Muscle of arm (tissue), 1 donor: ENCODE measurements at regions not wholly inside any gene's neighbourhood (a gene's known extent, or its start where the extent isn't known, plus 50 kb on each side); places are given as distances from the start of the nearest gene placed in this dataset.

Experiments used
- DNase-seq: peaks from one replicate; pipeline ENCODE4 v3.0.0-alpha.2; 2013

DNA sequence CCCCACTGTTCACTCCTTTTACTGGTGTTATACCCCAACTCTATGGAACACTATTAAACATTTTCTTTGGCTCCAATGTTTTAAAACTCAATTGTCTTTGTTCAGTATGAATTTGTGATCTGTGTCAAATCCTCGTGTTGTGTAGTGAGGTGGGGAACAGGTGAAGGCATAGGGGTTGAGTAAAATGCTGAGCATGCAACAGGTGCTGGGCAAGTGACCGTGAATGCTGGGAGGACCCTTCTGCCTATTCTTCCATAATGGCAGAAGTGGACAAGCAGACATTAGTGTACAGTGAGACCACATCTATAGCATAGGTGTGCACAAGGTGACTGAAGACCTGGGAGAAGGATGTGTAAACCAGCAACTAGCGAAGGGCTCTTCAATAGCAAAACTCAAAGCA lies 1188.0 kb downstream of the UQCRFS1 start:
- no peak for DNase-seq

GRCh38 chr19:28023064-28023463 lies 1189.9 kb downstream of the UQCRFS1 start:
- no peak for DNase-seq

GRCh38 chr19:28022506-28022905 lies 1190.4 kb downstream of the UQCRFS1 start:
- DNase-seq, result no peak

DNA sequence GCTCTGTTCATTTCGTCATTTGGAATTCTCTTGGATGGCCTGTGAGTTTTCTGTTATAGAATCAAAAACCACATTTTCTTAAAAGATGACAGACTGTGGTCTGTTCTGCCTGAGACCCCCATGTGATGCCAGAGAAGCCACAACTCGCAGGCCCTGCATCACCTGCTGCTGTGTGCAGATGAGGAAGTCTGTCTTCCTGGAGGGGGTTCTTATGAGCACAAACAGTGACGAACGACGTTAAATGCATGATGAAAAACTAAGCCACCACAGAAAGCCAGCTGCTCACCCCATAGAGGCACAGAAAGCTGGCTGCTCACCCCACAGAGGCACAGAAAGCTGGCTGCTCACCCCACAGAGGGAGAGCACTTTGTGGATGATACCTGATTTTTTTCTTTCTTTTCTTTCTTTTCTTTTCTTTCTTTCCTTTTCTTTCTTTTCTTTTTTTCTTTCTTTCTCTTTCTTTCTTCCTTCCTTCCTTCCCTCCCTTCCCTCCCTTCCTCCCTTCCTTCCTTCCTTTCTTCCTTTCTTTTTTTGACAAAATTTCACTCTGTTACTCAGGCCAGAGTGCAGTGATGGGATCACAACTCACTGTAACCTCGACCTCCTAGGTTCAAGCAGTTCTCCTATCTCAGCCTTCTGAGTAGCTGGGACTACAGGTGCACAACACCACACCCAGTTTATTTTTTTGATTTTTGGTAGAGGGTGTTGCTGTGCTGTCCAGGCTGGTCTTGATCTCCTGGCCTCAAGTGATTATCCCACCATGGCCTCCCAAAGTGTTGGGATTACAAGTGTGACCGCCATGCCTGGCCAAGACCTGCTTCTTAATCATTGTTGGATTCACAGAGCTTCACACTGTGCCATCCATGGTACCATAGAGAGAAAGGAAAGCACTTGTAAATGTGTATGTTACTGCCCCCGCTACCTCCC lies 1191.4 kb downstream of the UQCRFS1 start:
- no peak for DNase-seq

- no peak for DNase-seq
Measured at GRCh38 chr19:28020619-28021258, 1192.2 kb downstream of the UQCRFS1 start.

GRCh38 chr19:28019901-28020300 lies 1193.0 kb downstream of the UQCRFS1 start:
- no peak for DNase-seq

DNA sequence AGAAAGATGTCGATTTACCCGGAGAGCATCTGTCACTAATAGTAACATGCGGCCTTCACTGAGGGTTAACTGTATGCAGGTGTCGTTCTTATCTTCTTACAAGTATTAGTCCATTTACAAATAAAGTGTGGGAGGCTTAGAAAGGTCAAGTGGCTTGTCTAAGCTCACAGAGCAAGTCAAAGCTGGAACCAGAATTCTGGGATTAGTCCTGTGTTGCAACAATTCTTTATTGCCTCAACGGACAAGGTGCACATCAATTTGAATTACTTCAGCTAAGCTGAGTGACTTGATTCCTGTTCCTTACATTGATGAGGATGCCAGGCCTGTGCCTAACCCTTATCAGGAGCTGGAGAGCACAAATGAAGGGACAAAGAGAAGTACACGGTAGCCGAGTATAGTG lies 1193.6 kb downstream of the UQCRFS1 start:
- no peak for DNase-seq

DNA sequence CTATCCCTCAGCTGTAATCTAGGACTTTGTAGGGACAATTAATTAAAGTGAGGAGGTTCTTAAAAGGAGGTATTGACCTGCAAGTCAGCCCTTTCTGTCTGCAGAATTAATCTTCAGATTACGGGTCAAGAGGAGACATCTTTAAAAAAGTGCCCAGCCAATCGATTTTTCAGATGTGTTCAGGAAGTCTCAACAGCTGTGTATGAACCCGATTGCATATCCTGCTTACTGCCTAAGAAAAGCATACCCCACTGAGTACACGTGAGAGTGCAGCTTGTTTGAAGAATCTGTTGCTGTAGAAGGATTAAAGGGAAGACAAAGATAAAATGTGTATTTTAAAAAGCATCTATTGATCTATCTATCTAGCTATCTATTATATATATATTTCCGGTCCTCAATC lies 1194.5 kb downstream of the UQCRFS1 start:
- no peak for DNase-seq

DNA sequence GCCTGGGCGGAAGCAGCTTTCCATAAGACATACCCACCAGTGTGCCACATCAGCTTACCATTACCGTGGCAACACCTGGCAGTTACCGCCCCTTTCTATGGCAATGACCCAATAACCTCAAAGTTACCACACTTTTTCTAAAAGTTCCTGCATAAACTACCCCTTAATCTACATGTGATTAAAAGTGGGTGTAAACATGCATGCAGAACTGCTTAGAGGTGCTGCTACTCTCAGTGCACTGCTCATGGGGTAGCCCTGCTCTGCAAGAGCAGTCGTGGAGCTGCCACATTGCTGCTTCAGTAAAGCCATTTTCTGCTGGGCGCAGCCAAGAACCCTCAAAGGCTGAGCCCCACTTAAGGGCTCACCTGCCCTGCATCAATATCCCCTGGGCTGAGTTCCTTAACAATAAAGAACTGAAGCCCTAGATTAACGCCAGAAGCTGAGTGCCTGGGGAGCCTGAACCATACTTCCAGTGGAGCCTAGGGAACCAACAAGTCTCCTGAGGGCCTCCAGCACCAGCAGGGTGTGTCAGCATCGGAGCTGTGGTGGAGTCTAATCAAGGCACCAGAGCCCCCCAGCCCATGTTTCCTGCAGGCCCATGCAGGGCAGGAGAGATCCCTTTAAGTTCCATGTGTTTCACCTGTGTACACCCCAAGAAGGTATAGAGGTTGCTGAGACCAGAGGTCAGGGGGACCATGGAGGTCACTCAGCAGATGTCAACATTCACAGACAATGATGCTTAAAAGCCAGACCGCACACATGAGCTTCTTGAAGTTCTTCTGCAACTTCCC lies 1198.1 kb downstream of the UQCRFS1 start:
- no peak for DNase-seq

GRCh38 chr19:28012361-28012760 lies 1200.6 kb downstream of the UQCRFS1 start:
- DNase-seq, result no peak

GRCh38 chr19:28010656-28011055 lies 1202.3 kb downstream of the UQCRFS1 start:
- DNase-seq, result no peak

DNA sequence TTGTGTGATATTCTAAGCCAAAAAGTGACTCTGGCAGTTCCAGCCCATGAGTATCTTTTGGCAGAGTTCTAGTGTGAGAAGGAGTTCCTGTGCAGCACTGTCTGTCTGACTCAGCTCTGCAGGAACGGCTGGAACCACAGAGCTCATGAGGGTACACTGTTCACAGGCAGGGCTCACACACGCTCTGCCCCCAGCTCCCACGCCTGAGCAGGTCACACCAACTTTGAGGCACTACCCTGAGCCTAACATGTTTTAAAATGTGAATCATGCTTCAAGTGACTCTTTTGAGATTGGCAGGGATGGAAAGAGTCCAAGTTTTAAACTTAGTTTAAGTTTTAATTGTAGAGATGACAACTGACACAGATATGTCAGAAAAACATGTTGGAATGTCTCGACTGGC lies 1203.3 kb downstream of the UQCRFS1 start:
- DNase-seq, result no peak

GRCh38 chr19:28008695-28009094 lies 1204.3 kb downstream of the UQCRFS1 start:
- DNase-seq, result no peak

- DNase-seq, result no peak
Measured at GRCh38 chr19:28003543-28003942, 1209.4 kb downstream of the UQCRFS1 start.

DNA sequence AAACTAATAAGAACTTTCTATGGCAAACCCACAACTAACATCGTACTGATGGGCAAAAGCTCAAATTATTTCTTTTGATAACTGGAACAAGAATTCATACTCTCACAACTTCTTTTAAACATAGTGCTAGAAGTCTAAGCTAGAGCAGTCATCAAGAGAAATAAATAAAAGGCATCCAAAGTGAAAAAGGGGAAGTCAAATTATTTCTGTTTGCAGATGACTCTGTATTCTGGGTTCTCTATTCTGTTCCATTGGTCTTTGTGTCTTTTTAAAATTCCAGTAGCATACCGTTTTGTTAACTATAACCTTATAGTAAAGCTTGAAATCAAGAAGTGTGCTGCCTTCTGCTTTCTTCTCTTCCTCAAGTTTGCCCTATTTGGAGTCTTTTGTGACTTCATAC lies 1215.9 kb downstream of the UQCRFS1 start:
- no peak for DNase-seq

DNA sequence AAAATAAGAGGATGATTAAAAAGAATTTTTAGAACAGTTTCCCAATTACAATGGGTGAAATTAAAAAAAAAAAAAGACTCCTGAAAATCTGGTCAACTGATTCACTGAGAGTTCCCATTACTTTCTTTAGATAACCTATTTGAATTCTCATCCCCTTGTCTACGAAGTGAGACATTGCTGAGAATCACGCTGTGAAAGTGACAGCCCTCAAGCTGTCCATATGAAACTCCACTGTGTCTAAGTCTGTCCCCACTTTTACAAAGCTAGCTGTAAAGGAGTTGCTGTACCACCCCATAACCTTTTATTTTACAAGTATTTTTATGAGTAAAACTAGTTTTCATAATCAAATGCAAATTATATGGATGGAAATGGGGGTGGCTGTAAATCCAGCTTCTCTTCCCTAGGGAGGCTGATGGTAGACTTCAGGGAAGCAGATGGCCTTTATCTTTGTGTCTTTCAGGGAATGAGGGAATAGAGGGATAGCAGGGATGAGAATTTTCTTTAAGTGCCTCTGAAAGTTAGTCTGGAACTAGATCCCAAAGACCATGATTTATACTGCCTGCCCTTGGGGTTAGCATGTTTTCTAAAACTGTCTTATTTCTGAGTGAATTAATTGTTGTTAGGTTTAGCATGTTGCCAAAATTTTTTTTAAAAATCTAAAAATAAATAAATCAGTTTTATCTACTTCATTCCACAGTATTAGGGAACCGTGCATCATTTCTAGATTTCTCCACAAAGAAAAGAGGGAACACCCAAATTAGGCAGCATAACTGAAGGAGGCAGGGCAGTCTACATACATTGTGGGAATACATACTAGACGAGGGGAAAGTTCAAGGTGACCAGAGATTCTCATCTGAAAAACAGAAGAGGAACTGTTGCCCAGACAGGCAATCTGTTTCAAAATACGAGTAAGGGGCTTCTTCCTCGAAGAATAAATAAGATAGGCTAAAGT lies 1219.1 kb downstream of the UQCRFS1 start:
- no peak for DNase-seq

DNA sequence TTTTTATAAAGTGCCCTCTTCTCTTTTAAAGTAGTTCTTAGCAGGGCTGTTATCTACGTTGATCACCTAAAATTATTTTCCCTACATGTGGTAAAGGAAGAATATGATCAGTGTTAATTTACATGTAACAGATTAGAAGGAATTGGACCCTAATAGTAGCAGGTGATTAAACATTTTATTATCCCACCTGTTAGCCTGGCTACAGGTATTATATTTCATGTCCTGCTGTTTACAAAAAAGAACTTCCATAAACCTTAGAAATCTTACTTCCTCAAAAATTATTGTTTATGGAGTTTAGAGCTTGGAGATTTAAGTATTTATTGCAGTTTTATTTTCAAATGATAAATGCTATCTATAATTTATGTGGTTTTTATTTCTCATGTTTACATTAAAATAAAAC lies 1226.7 kb downstream of the UQCRFS1 start:
- DNase-seq, result no peak

DNA sequence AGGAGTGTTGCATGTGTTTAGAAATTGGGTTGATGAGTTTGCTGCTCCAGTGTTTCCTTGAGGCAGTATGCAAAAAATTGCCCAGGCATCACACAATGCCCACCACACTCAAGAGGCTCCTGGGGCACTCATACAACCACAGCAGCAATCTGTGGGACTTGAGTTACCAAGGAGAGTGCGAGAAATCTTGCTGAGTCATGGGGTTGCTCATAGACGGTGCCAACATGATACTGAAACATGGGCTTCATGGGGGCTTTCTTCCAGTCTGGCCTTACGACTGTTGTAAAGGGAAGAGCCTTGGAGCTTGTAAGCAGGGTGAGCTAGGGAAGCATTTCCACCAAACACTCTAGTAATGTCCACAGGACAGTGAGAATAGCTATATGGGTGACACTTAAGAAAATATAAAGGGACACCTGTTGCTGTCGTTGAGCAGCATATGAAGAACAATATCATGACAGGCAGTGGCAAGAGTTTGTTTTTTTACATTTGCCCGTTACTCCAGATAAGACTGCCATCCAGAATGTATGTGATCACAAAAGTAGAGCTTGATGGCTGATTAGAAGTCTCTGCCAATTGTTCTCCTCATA lies 1237.4 kb downstream of the UQCRFS1 start:
- DNase-seq, result no peak

- DNase-seq, result peak; percentile 11
Measured at GRCh38 chr19:27974082-27974513, 1238.9 kb downstream of the UQCRFS1 start.

DNA sequence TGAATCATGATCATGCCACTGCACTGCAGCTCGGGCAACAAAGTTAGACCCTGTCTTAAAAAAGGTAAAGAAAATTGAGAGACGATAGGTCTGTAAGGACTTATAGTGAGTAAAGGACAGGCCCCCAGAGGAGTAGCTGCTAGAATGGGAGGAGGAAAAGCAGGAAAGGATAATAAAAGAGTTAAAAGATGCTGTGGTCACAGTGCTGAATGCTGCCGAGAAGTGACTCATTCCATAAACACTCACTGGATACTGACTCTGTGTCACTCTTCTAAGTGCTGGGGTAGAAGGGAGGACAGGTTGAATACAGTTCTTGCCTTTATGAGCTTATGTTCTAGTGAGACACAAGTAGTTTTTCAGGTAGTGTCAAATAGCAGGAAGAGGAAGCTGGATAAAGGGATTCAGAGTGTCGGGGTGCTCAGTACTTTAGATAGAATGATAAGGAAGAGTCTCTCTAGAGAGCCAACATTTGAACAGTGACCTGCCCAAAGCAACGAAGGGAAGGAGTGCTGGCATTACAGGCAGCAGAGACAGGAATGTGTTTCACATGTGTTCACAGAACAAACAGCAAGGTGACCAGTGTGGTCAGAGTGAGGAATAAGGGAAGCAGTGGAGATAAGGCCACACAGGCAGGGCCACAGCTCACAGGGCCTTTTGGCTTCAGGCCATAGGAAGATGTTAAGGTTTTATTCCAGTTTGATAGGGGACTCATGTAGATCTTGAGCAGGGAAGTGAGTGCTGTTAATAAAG lies 1240.5 kb downstream of the UQCRFS1 start:
- no peak for DNase-seq
